DND-41 (cell line): ENCODE measurements at regions not wholly inside any gene's neighbourhood (a gene's known extent, or its start where the extent isn't known, plus 50 kb on each side); places are given as distances from the start of the nearest gene placed in this dataset.

Source experiments
- ATAC-seq: fragments of 200-7000 bp; cut with Tn5 transposase; 3 replicates; pipeline ENCODE4 v1.9.1; 2021; ENCODE audit warnings: low read depth; ENCODE audit not compliant: insufficient read depth
- DNase-seq: peaks from one replicate; pipeline ENCODE4 v3.0.0-alpha.2; 2020
- H2AFZ ChIP-seq: 2 replicates; pipeline ENCODE4 v1.6.0; 2012; ENCODE audit warnings: low read depth, low read length
- H3K27ac ChIP-seq: 2 replicates; pipeline ENCODE4 v1.5.1; 2012; ENCODE audit warnings: low read length, inconsistent platforms
- H3K27me3 ChIP-seq: fragments of 200-600 bp; sonication (generic); 2 replicates; pipeline ENCODE4 v1.6.0; 2012; ENCODE audit warnings: low read length, mild to moderate bottlenecking, inconsistent platforms; ENCODE audit not compliant: insufficient read depth, poor library complexity
- H3K36me3 ChIP-seq: 2 replicates; pipeline ENCODE4 v1.5.1; 2012; ENCODE audit warnings: low read length, inconsistent platforms; ENCODE audit not compliant: insufficient read depth
- H3K4me1 ChIP-seq: 2 replicates; pipeline ENCODE4 v1.5.1; 2012; ENCODE audit warnings: mild to moderate bottlenecking, low read length; ENCODE audit not compliant: insufficient read depth
- H3K4me2 ChIP-seq: 2 replicates; pipeline ENCODE4 v1.6.0; 2012; ENCODE audit warnings: mild to moderate bottlenecking, moderate library complexity, low read length, inconsistent platforms; ENCODE audit not compliant: insufficient read depth
- H3K4me3 ChIP-seq, 2 experiments: fragments of 200-600 bp in 1 of 2; shearing (Covaris generic) in 1 of 2; 2 replicates each; pipeline ENCODE4 v1.5.1; 2012 to 2016; ENCODE audit warnings: inconsistent platforms in 2 of 2, low read length in 2 of 2, mild to moderate bottlenecking in 2 of 2, low read depth in 1 of 2, moderate library complexity in 1 of 2
- H3K79me2 ChIP-seq: 2 replicates; pipeline ENCODE4 v1.6.0; 2012; ENCODE audit warnings: low read length, inconsistent platforms; ENCODE audit not compliant: insufficient read depth
- H3K9ac ChIP-seq: 2 replicates; pipeline ENCODE4 v1.6.0; 2012; ENCODE audit warnings: low read depth, mild to moderate bottlenecking, inconsistent platforms, low read length, moderate library complexity
- H3K9me3 ChIP-seq: 2 replicates; pipeline ENCODE4 v1.5.1; 2012; ENCODE audit warnings: low read length, moderate library complexity, mild to moderate bottlenecking, inconsistent platforms; ENCODE audit not compliant: insufficient read depth, severe bottlenecking
- H4K20me1 ChIP-seq: 2 replicates; pipeline ENCODE4 v1.6.0; 2012; ENCODE audit warnings: low read length; ENCODE audit not compliant: insufficient read depth
- CTCF ChIP-seq: IDR thresholded peaks from 2 replicates; pipeline ENCODE4 v1.5.1; 2012; ENCODE audit warnings: borderline replicate concordance, low read length, moderate library complexity, mild to moderate bottlenecking; ENCODE audit not compliant: poor library complexity, severe bottlenecking; ENCODE audit errors: extremely low read depth
- EZH2 ChIP-seq: IDR thresholded peaks from 3 replicates; pipeline ENCODE4 v1.6.1; 2012; ENCODE audit warnings: borderline replicate concordance, low read depth, mild to moderate bottlenecking, moderate library complexity, low read length, inconsistent platforms; ENCODE audit not compliant: severe bottlenecking

DNA sequence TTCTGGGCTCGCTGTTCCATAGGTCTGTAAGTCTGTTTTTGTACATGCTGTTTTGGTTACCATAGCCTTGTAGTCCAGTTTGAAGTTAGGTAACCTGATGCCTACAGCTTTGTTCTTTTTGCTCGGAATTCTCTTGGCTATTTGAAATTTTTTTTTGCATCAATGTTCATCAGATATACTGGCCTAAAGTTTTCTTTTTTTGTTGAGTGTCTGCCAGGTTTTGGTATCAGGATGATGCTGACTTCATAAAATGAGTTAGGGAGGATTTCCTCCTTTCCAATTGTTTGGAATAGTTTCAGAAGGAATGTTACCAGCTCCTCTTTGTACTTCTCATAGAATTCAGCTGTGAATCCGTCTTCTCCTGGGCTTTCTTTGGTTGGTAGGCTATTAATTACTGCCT is 397.8 kb upstream of the HTR2A start:
- Histone ChIP-seq H4K20me1 (no peaks in the 10 kb centered on the region), H2AFZ (no peak overlapping the region), H3K4me2 (no peak overlapping the region), H3K36me3 (no peaks in the 10 kb centered on the region), H3K9ac (no peak overlapping the region), H3K79me2 (no peaks in the 10 kb centered on the region), H3K9me3 (no peaks in the 10 kb centered on the region), H3K27me3 (no peaks in the 10 kb centered on the region), H3K4me1 (no peaks in the 10 kb centered on the region), H3K27ac (no peak overlapping the region), H3K4me3 (no peak overlapping the region)
- ATAC-seq (no peak), DNase-seq (no peak)
- TF ChIP-seq CTCF = no peak
- TF ChIP-seq EZH2 = no peak

DNA sequence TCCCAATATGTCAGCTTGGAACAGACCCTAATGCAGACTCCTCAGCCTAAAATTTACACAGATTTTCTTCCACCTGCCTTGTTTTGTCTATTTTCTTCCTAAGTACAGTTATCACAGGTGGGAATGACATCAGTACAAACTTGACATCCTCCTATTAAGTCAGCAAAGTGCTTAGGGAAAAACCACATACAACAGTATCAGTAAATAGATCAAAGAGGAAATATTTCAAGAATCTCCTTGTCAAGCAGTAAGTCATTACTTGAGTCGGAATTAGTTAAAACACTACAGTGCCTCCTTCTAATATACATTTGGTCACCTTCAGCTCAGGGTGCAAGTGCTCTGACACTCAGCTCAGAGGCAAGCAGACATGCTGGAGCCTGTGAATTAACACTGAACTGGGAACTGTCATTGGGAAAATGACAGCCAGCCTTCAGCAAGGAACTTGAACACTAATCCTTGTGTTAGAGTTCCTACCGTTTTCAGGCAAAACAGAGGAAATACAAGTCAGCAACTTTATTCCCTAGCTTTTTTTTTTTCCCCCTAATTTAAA is 394.3 kb upstream of the HTR2A start:
- Histone ChIP-seq H3K4me2 (no peak overlapping the region), H3K9ac (no peak overlapping the region), H3K4me1 (no peaks in the 10 kb centered on the region), H4K20me1 (no peaks in the 10 kb centered on the region), H3K27me3 (no peaks in the 10 kb centered on the region), H3K36me3 (no peaks in the 10 kb centered on the region), H3K27ac (no peak overlapping the region), H3K4me3 (no peak overlapping the region), H3K9me3 (no peaks in the 10 kb centered on the region), H3K79me2 (no peaks in the 10 kb centered on the region), H2AFZ (no peak overlapping the region)
- ATAC-seq (no peak), DNase-seq (no peak)
- TF ChIP-seq CTCF = no peak
- no peak for TF ChIP-seq EZH2

GRCh38 chr13:47289567-47289966 is 392.7 kb upstream of the HTR2A start:
- Histone ChIP-seq H3K4me2 (no peak overlapping the region), H3K27me3 (no peaks in the 10 kb centered on the region), H3K9ac (no peak overlapping the region), H3K27ac (no peak overlapping the region), H2AFZ (no peak overlapping the region), H3K79me2 (no peaks in the 10 kb centered on the region), H3K9me3 (no peaks in the 10 kb centered on the region), H4K20me1 (no peaks in the 10 kb centered on the region), H3K36me3 (no peaks in the 10 kb centered on the region), H3K4me1 (no peaks in the 10 kb centered on the region), H3K4me3 (no peak overlapping the region)
- DNase-seq (no peak), ATAC-seq (no peak)
- no peak for TF ChIP-seq EZH2
- TF ChIP-seq CTCF = no peak

GRCh38 chr13:47288546-47288945 is 391.7 kb upstream of the HTR2A start:
- no peaks in the 10 kb centered on the region for H4K20me1 ChIP-seq

More at GRCh38 chr13:47288546-47288945, 391.7 kb upstream of the HTR2A start:
- H3K36me3 ChIP-seq = no peaks in the 10 kb centered on the region
- no peak for DNase-seq
- no peaks in the 10 kb centered on the region for H3K79me2 ChIP-seq
- no peak for TF ChIP-seq EZH2
- H3K27me3 ChIP-seq = no peaks in the 10 kb centered on the region
- H3K9ac ChIP-seq = no peak overlapping the region
- no peak overlapping the region for H2AFZ ChIP-seq
- ATAC-seq = no peak
- H3K9me3 ChIP-seq = no peaks in the 10 kb centered on the region
- H3K27ac ChIP-seq = no peak overlapping the region
- no peak overlapping the region for H3K4me2 ChIP-seq
- H3K4me3 ChIP-seq = no peak overlapping the region
- no peaks in the 10 kb centered on the region for H3K4me1 ChIP-seq
